Psoas muscle (tissue), 7 donors: ENCODE measurements at regions not wholly inside any gene's neighbourhood (a gene's known extent, or its start where the extent isn't known, plus 50 kb on each side); places are given as distances from the start of the nearest gene placed in this dataset.

ENCODE experiments used
- ATAC-seq, 4 donors: fragments of 200-7000 bp; cut with Tn5 transposase; one replicate each; pipeline ENCODE4 v1.9.1; 2020; ENCODE audit warnings: moderate library complexity in 3 of 4, mild to moderate bottlenecking in 2 of 4
- DNase-seq, 2 donors: peaks; one replicate each; pipeline ENCODE4 v3.0.0-alpha.2; 2020
- H3K27ac ChIP-seq: fragments of 200-600 bp; one replicate; pipeline ENCODE4 v1.8.0; 2022
- H3K27me3 ChIP-seq, 3 donors: fragments of 200-600 bp in 1 of 3; one replicate each; pipeline versions ENCODE4 v1.6.1 to v1.8.0; 2013 to 2022; ENCODE audit warnings: low read length in 2 of 3, mild to moderate bottlenecking in 2 of 3, moderate library complexity in 1 of 3; ENCODE audit not compliant: insufficient read depth in 3 of 3
- H3K36me3 ChIP-seq, 2 donors: fragments of 200-600 bp in 1 of 2; one replicate each; pipeline versions ENCODE4 v1.6.1 to v1.8.0; 2013 to 2022; ENCODE audit warnings: low read depth in 1 of 2, mild to moderate bottlenecking in 1 of 2, moderate library complexity in 1 of 2; ENCODE audit not compliant: insufficient read depth in 1 of 2
- H3K4me1 ChIP-seq: fragments of 200-600 bp; one replicate; pipeline ENCODE4 v1.8.0; 2022
- H3K4me3 ChIP-seq: fragments of 200-600 bp; one replicate; pipeline ENCODE4 v1.8.0; 2022; ENCODE audit warnings: mild to moderate bottlenecking
- H3K9me3 ChIP-seq: fragments of 200-600 bp; one replicate; pipeline ENCODE4 v1.8.0; 2022
- CTCF ChIP-seq: fragments of 200-600 bp; IDR thresholded peaks from one replicate; pipeline ENCODE4 v1.8.0; 2022; ENCODE audit warnings: antibody characterized with exemption
- WGBS, 3 donors: extraction: QIAGEN DNeasy Blood & Tissue Kit; methylation state at CpG; one replicate each; pipeline versions ENCODE4 v1.1.6 to v1.1.7; 2013; 5-methylcytosine and 5-hydroxymethylcytosine counted together
- intact Hi-C, 2 donors: fragments of 100-400 bp; cut with DNase I; formaldehyde crosslinking; loops; one replicate each; pipeline versions ENCODE4 v1.11.0 to v1.14.2; 2022
- donor health status: healthy with polysubstance abuse.
- donor health status: DM: no; HTN: no; CAD: no; lungs with moderate emphysema.
- donor health status: Bipolar disorder and iron deficiency.
- donor health status: healthy.
- donor health status: DM: yes; HTN: yes; CAD: no.
- donor health status: DM: no; HTN: no; CAD: no.
- donor health status: DM: yes; HTN: yes; CAD: no.

DNA sequence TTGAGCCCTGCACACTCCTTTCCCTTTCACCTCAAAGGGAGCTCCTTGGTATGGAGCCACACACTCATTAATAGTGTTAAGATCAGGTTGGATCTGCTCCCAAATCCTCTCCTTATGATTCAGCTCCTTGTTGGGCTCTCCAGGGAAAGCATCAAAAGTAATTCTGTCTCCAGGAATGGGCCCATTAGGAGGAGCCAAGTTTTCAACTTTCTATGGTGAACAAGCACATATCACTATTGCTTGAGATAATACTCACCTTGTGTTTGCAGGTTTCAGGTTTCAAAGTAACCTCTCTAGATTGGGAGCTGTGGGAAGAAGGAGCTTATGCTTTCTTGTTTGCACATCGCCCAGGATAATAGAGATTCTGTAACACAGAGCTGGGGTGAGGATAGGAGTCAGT is 164.8 kb downstream of the TNFSF18 start:
- Histone ChIP-seq H3K9me3 (no peaks in the 10 kb centered on the region), H3K4me3 (no peak overlapping the region), H3K27me3 (peaks cover 0 to 2% (median 0%) of the 10 kb centered on the region in 3 donors), H3K27ac (no peak overlapping the region), H3K36me3 (no peaks in the 10 kb centered on the region), H3K4me1 (peaks cover 9% of the 10 kb centered on the region)
- no peak for TF ChIP-seq CTCF
- intact Hi-C loops = no loop called here
- DNase-seq (no peak), ATAC-seq (peak in 1 of 4 donors; percentile 21)
- 57 to 69% (median 60%) methylated on average over 1 of the region's 1 CpG for WGBS, 3 donors

DNA sequence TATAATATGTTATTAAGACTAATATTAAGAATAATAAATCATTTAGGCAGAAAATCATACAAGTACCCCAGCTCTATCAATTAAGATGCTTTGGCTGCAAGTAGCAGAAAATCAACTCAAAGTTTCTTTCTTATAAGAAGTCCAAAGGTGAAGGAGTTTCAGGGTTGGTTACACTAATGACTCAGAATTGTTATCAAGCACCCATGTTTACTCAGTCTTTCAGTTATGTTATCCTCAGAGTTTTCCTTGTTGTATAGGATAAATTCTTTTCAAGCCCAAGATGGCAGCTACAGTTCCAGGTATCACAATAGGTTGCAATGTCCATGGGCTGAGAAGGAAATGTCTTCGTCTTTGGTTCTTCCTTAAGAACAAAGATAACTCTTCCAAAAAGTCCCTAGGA is 163.6 kb downstream of the TNFSF18 start:
- H3K4me1 ChIP-seq = peaks cover 9% of the 10 kb centered on the region
- no peak for TF ChIP-seq CTCF
- no peak overlapping the region for H3K27ac ChIP-seq
- no peaks in the 10 kb centered on the region for H3K36me3 ChIP-seq
- H3K4me3 ChIP-seq = no peak overlapping the region
- intact Hi-C loops = no loop called here
- H3K27me3 ChIP-seq = peaks cover 0 to 2% (median 0%) of the 10 kb centered on the region in 3 donors
- DNase-seq (no peak), ATAC-seq (no peak)
- no peaks in the 10 kb centered on the region for H3K9me3 ChIP-seq
- WGBS, 3 donors = 87 to 100% (median 89%) methylated on average over 1 of the region's 1 CpG

DNA sequence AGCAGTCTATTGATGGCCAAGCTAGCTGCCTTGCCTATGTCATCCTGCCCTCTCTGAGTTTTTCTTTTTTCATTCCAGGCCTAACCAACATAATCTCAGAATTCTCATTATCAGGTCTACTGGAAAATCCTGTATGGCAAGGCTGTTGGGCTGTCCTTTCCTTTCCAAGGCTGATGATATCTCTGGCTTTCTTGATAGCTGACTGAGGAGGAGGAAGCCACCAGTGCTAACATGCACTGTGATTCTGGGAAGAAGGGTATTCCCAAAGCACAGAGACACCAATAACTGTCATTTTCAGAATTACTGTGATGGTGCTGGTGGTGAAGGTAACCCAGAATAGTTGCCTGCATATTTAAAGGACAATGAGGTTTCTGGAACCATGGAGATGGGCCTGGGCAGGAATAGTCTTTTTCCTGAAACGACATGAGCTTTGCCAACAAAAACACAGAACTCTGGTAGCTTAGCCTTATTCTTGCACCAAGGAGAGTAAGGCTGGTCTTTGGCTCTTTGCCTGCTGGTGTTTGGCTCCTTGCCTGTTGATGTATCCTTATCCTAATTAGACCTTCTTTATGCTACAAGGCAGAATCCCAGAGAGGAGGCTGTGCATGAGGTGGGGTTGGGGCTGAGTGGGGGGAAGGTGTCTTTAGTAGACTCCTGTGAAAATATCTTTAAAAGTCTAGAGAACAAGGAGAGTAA is 157.4 kb downstream of the TNFSF18 start:
- 13 to 25% (median 22%) methylated on average over 1 of the region's 1 CpG for WGBS, 3 donors
- intact Hi-C loops = no loop called here
- Histone ChIP-seq H3K4me1 (peaks cover 19% of the 10 kb centered on the region), H3K27ac (no peak overlapping the region), H3K9me3 (no peaks in the 10 kb centered on the region), H3K36me3 (no peaks in the 10 kb centered on the region), H3K4me3 (no peak overlapping the region), H3K27me3 (no peaks in the 10 kb centered on the region)
- TF ChIP-seq CTCF = no peak
- no peak for ATAC-seq
- DNase-seq = no peak

DNA sequence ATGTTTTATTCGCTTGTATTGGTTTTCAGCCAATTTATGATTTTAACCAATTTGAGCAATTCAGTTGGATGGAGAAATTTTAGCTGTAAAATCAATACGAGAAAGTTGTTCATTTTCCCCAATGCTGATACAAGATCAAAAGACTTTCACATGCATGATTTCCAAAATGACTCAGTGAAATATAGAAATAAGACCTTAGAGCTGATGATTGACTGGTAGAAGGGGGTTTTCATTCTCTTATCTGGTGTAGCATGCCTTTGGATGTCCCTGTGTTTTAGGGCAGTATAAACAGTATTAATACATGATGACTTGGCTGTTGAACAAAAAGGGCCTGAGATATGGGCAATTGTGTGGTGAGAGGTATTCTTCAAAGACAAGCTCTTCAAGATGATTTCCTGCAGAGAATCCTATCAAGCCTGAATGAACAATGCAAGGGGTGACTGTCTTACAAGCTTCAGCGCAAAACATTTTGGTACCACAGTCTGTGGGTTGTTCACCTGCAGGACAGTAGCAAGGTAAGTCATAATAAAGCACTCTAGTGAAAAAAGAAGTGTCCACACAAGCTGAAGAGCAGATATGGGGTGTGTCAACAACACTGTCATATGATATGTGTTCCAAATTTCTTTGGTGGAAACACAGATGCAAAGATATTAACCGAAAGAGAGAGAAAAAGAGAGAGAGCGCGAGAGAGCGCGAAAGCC is 156.2 kb downstream of the TNFSF18 start:
- H3K36me3 ChIP-seq = no peaks in the 10 kb centered on the region
- 55 to 72% (median 67%) methylated on average over 8 of the region's 8 CpGs for WGBS, 3 donors
- H3K9me3 ChIP-seq = no peaks in the 10 kb centered on the region
- DNase-seq = no peak
- peak overlapping the region; percentile 16 for H3K4me3 ChIP-seq
- ATAC-seq = no peak
- no peak for TF ChIP-seq CTCF
- intact Hi-C loops = no loop called here
- H3K4me1 ChIP-seq = peaks cover 19% of the 10 kb centered on the region
- H3K27ac ChIP-seq = no peak overlapping the region
- H3K27me3 ChIP-seq = no peaks in the 10 kb centered on the region
